IPS-20b (cell line): ENCODE measurements at regions not wholly inside any gene's neighbourhood (a gene's known extent, or its start where the extent isn't known, plus 50 kb on each side); places are given as distances from the start of the nearest gene placed in this dataset.

Source experiments
- H3K27ac ChIP-seq: one replicate; pipeline ENCODE4 v1.5.1; 2013; ENCODE audit warnings: low read length
- H3K27me3 ChIP-seq: 2 replicates; pipeline ENCODE4 v1.6.1; 2013; ENCODE audit warnings: mild to moderate bottlenecking, low read length, inconsistent platforms; ENCODE audit not compliant: insufficient read depth
- H3K36me3 ChIP-seq: 2 replicates; pipeline ENCODE4 v1.6.1; 2013; ENCODE audit warnings: low read depth, mild to moderate bottlenecking, inconsistent platforms, low read length, moderate library complexity; ENCODE audit not compliant: insufficient read depth
- H3K4me1 ChIP-seq: 2 replicates; pipeline ENCODE4 v1.6.1; 2013; ENCODE audit warnings: mild to moderate bottlenecking, control low read depth, inconsistent platforms, low read length, moderate library complexity; ENCODE audit not compliant: insufficient read depth
- H3K4me3 ChIP-seq: 2 replicates; pipeline ENCODE4 v1.5.1; 2013; ENCODE audit warnings: mild to moderate bottlenecking, low read length, inconsistent platforms
- H3K9ac ChIP-seq: 2 replicates; pipeline ENCODE4 v1.6.1; 2013; ENCODE audit warnings: low read depth, mild to moderate bottlenecking, inconsistent platforms, low read length, moderate library complexity
- H3K9me3 ChIP-seq: 2 replicates; pipeline ENCODE4 v1.6.1; 2013; ENCODE audit warnings: mild to moderate bottlenecking, low read depth, low read length, inconsistent platforms; ENCODE audit not compliant: insufficient read depth

DNA sequence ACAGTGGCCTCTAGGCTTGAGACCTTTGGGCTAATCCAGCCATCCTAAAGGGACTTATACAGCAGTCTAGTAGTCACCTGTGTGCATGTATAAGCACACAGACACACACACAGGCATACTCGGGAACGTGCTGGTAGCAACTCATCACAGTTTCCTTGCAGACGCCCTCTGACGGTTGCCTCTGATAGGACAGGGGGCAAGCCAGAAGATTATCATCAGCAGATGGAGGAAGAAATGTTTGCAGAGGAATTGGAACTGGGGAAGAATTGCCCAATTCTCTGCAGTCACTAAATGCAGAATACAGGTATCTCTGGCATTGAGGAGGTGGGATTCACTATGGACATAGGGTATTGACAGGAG, 222.2 kb downstream of the C1orf94 start:
- Histone ChIP-seq H3K27ac (no peak overlapping the region), H3K4me3 (no peak overlapping the region), H3K9me3 (no peaks in the 10 kb centered on the region), H3K36me3 (no peaks in the 10 kb centered on the region), H3K9ac (no peak overlapping the region), H3K27me3 (no peaks in the 10 kb centered on the region), H3K4me1 (peaks cover 9% of the 10 kb centered on the region)

DNA sequence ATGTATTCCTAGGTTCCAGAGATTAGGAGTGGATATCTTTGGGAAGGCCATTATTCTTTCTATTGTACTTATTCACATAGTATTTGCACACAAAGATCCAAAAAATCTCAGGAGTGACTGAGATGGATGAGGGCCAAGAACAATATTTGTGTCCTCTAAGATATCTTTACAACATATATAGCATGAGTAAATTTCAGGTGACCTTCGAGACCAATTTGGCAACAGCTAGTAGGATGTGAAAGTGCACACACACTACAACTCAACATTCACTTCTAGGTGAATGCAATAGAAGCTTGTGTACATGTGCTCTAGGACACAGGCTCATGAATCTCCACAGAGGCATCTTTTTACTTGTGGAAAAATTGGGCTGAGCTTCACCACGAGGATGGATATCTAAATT, 224.0 kb downstream of the C1orf94 start:
- H3K27me3 ChIP-seq: no peaks in the 10 kb centered on the region
- no peak overlapping the region for H3K4me3 ChIP-seq
- H3K36me3 ChIP-seq: no peaks in the 10 kb centered on the region
- peaks cover 3% of the 10 kb centered on the region; the same call in 1 of the 2 replicates for H3K9me3 ChIP-seq
- H3K27ac ChIP-seq: no peak overlapping the region
- peaks cover 3% of the 10 kb centered on the region for H3K4me1 ChIP-seq
- no peak overlapping the region for H3K9ac ChIP-seq

DNA sequence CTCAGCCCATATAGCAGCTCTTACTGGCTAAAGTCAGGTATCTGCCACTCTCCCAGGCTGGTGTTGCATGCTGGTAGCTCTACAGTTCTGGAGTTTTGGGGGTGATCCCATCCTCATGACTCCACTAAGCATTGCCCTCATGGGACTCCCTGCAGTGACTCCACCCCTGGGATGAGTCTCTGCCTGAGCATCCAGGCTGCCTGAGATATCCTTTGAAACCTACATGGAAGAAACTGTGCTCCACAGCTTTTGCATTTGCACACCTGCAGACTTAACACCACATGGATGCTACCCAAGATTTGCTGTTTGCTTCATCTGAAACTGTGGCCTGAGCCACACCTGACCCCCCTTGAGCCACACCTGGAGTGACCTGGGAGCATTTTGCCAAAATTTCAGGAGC, 226.4 kb downstream of the C1orf94 start:
- no peak overlapping the region for H3K27ac ChIP-seq
- peaks cover 3% of the 10 kb centered on the region; the same call in 1 of the 2 replicates for H3K9me3 ChIP-seq

DNA sequence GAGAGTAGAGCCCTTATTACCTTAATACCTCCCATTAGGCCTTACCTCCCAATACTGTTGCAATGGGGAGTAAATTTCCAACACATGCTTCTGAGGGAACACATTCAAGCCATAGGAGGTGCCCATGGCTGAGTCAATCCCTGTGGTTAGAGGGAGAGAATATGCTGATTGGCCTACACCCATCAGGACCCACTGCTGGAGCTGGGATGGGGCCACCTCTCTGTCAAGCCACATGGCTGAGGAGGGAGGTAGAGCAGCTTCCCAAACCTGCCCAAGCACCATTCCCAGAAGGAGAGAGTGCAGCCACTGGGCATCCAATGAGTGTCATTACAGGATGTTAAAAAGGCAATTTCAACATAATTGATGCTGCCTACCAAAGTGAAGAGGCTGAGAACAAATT, 228.1 kb downstream of the C1orf94 start:
- Histone ChIP-seq H3K36me3 (no peaks in the 10 kb centered on the region), H3K9ac (no peak overlapping the region), H3K4me3 (no peak overlapping the region), H3K27ac (no peak overlapping the region), H3K27me3 (no peaks in the 10 kb centered on the region), H3K4me1 (no peaks in the 10 kb centered on the region), H3K9me3 (peaks cover 3% of the 10 kb centered on the region; the same call in 1 of the 2 replicates)

More for the DNA sequence above, 226.4 kb downstream of the C1orf94 start:
- H3K27me3 ChIP-seq: no peaks in the 10 kb centered on the region
- no peaks in the 10 kb centered on the region for H3K36me3 ChIP-seq
- no peak overlapping the region for H3K9ac ChIP-seq
- H3K4me1 ChIP-seq: no peaks in the 10 kb centered on the region
- no peak overlapping the region for H3K4me3 ChIP-seq

DNA sequence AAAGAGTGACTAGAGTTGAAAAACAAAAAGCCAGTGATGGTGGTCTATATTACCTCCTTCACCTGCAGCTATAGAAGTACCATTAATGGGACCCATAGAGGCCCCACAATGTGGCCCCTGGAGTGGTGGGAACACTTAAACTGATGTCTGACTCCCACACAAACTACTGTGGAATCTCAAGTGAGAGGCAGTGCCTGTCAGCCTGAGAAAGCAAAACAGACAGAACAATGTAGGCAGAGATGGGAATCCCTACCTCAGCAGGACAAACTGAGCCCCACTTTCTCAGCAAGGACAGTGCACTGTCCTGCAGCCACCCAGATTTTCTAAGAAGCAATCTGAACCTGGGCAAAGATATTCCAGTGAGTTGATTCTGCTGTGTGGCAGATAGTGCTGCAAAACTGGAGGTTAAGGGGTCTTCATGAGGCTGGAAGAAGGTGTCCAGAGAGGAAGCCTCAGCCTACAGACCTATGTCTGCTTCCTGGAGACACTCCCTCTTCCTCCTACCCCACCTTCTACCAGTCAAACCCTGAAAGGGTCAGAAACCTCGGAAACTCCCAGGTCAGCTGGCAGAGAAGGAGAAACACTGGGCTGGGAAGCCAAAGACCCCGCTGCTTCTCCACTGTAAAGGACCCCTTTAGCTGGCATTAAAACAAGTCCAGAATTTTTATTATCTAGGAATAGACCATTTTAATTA, 228.7 kb downstream of the C1orf94 start:
- H3K4me1 ChIP-seq: no peaks in the 10 kb centered on the region
- H3K27me3 ChIP-seq: no peaks in the 10 kb centered on the region
- H3K27ac ChIP-seq: no peak overlapping the region
- no peak overlapping the region for H3K4me3 ChIP-seq
- peaks cover 3% of the 10 kb centered on the region; the same call in 1 of the 2 replicates for H3K9me3 ChIP-seq
- no peaks in the 10 kb centered on the region for H3K36me3 ChIP-seq
- H3K9ac ChIP-seq: no peak overlapping the region

DNA sequence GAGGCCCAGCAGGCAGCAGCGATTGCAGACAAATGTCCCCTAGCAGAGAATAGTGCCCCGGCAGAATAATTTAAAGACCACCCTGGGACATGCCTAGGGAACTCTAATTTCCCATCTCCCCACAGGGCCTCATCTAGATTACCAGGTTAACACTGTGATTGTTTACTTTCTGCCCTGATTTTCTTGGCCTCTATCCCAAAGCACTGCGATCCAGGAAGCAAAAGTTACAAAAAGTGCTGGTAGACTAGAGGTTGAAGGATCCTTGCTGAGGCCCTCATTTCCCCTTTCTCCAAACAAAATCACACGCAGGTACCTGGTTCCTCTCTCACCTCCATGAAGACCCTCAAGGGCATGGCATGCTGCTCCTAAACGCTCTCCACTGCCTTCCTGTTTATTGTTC, 229.7 kb downstream of the C1orf94 start:
- no peaks in the 10 kb centered on the region for H3K27me3 ChIP-seq
- H3K27ac ChIP-seq: no peak overlapping the region
- H3K4me1 ChIP-seq: no peaks in the 10 kb centered on the region
- H3K9ac ChIP-seq: no peak overlapping the region
- H3K9me3 ChIP-seq: peaks cover 3% of the 10 kb centered on the region; the same call in 1 of the 2 replicates
- no peak overlapping the region for H3K4me3 ChIP-seq
- no peaks in the 10 kb centered on the region for H3K36me3 ChIP-seq

DNA sequence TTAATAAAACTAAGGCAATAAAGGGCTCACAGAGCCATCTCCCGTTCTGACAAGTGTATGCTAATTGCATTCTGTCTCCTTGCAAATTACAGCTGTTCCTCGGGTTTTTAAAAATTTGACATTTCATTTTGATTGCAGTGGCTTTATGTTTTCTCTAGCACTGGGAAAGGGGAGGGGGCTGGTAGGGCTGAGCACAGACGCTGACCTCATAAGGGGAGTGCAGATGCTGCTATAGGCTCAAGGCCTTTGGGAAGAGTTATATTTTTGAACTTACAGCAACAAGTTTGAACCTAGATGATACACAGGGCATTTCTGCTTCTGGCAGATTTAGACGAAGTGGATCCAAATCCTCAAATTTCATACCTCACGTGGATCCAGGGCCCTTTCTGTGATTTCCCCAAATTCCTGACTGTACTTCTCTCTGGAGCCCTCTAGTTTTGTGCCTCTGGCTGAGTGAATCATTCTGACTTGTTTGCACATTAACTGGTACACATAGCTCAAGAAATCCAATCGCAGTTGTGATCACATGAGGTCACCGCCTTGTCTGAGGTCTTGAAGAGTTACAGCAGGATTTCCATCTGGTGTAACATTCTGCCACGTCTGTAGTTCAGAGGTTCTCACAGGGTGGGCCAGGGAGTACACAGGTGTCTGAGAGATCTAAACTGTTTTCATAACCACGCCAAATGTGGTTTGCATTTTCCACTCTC, 230.3 kb downstream of the C1orf94 start:
- H3K4me1 ChIP-seq: no peaks in the 10 kb centered on the region
- no peaks in the 10 kb centered on the region for H3K36me3 ChIP-seq
- no peak overlapping the region for H3K9ac ChIP-seq
- no peak overlapping the region for H3K4me3 ChIP-seq
- H3K9me3 ChIP-seq: peaks cover 3% of the 10 kb centered on the region; the same call in 1 of the 2 replicates
- H3K27ac ChIP-seq: no peak overlapping the region
- H3K27me3 ChIP-seq: no peaks in the 10 kb centered on the region

DNA sequence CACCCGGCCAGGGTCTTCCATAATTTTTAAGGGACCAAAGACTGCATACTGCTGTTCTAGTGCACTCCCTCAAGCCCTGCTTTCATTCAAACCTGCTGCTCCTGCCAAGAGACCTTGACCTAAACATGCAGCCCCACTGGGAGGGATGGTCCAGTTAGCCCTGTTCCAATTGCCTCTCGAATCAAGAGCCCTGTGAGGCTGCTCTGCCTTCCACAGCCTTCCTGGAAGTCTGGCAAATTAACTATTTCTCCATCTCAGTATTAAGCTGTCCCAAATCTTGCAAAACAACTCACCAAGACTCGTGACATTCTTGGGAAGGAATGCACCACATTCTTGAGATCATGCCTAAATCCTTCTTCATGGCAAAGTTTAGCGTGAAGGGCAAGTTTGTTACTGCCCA, 231.3 kb downstream of the C1orf94 start:
- H3K4me1 ChIP-seq: no peaks in the 10 kb centered on the region
- no peak overlapping the region for H3K27ac ChIP-seq
- H3K9me3 ChIP-seq: peaks cover 3% of the 10 kb centered on the region; the same call in 1 of the 2 replicates
- H3K27me3 ChIP-seq: no peaks in the 10 kb centered on the region
- H3K9ac ChIP-seq: no peak overlapping the region
- H3K36me3 ChIP-seq: no peaks in the 10 kb centered on the region
- no peak overlapping the region for H3K4me3 ChIP-seq

DNA sequence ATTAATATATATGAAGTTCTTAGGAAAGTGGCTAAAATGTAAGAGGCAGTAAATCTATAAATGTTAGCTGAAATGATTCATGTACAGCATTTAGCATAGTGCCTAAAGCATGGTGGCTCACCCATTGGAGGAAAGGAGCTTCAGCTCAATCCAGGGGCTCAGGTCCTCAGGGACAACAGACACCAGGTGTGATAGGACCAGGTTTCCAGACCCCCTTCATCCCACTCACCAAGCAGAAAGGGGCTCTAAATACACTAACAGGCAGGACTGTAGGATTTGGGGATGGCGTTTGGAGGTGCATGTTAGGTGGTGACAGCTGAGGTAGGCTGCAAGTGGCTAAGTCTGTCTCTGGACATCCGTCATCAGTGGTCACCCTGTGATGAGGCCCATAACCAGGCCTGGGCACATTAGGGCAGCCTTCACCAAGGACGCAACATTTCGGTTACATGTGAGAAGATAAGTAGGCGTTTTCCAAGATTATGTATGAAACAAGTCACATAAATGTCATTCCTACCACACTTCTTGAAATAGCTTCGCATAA, 233.1 kb downstream of the C1orf94 start:
- Histone ChIP-seq H3K27ac (no peak overlapping the region), H3K27me3 (no peaks in the 10 kb centered on the region), H3K4me1 (no peaks in the 10 kb centered on the region), H3K36me3 (no peaks in the 10 kb centered on the region), H3K9me3 (peaks cover under 1% of the 10 kb centered on the region; the same call in 1 of the 2 replicates), H3K4me3 (no peak overlapping the region), H3K9ac (no peak overlapping the region)

DNA sequence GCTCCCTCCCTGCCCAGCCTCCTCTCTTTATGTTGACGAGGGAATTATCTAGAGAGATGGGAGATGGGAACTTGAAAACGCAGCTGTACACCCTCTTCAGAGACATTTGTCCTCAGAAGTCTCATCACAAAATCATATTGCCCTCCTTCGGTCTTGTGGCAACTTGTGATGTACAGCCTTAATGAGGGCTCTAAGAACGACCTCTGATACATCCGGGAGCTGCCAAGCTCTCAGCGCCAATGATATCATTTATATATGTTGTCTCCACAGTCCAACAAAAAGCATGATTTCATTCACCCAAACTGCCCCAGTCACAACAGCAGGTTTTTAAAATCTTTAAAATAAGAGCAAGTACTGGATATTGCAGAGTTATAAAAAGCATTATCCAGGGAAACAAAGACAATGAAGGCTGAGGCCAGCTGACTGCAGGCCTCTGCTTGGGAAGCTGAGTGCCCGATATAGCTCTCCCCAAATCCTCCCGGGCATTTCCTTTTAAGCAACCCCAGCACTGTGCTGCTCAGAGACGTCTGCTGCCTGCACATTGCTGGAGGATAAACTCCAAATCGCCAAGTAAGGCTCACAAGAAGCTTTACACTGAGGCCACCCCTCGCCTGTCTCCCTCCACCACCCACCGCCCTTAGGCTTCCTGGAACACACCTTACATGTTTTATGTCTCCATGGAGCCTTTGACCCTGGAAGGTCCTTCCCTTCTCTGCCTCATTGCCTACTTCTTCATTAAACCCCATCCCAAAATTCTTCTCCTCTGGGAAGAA, 236.1 kb downstream of the C1orf94 start:
- Histone ChIP-seq H3K4me1 (no peaks in the 10 kb centered on the region), H3K4me3 (no peak overlapping the region), H3K9ac (no peak overlapping the region), H3K27ac (no peak overlapping the region), H3K36me3 (no peaks in the 10 kb centered on the region), H3K27me3 (no peaks in the 10 kb centered on the region), H3K9me3 (no peaks in the 10 kb centered on the region)

DNA sequence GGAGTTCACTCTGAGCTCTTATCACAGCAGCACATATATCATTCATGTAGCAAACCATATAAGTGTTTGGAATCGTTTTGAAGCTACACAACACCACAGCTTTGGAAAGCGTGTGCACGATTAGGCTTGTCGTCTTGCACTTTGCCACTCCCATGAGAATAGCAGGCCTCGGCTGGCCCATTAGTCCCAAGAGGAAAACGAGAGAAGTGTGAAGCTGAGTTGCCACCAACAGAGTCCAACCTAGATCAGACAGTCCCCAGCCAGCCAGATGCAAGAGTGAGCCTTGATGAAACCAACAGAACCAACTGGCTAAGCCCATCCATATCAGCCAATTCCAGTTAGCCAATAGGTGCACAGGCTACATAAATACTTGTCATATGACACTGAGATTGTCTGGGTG, 238.4 kb downstream of the C1orf94 start:
- no peaks in the 10 kb centered on the region for H3K4me1 ChIP-seq
- H3K4me3 ChIP-seq: no peak overlapping the region
- H3K27ac ChIP-seq: no peak overlapping the region
- H3K9ac ChIP-seq: no peak overlapping the region
- no peaks in the 10 kb centered on the region for H3K36me3 ChIP-seq
- no peaks in the 10 kb centered on the region for H3K9me3 ChIP-seq
- H3K27me3 ChIP-seq: no peaks in the 10 kb centered on the region; the same call in 1 of the 2 replicates
